Activated CD4-positive, alpha-beta memory T cell treated with anti-CD3 and anti-CD28 coated beads, Interleukin-2, amount 10 ng/mL, durations not matched to agents 7 days and 5 days (primary cell): ENCODE measurements at regions not wholly inside any gene's neighbourhood (a gene's known extent, or its start where the extent isn't known, plus 50 kb on each side); places are given as distances from the start of the nearest gene placed in this dataset.
A peak's percentile ranks its signal among the peaks of the same experiment; 100 is the strongest.
"Not testable (repeated sequence)": the region's sequence is repeated elsewhere in the genome, so short reads cannot be mapped to it uniquely, and the experiment has no call there.

ENCODE experiments used
- CTCF ChIA-PET: fragments of 350-600 bp; sonication (Branson Sonifier 250); formaldehyde crosslinking; loops from one replicate; lab custom pipeline; 2021; ENCODE audit warnings: antibody characterized with exemption, inconsistent platforms; lab: Charles Lee
- POLR2A ChIA-PET: fragments of 350-600 bp; sonication (Branson Sonifier 250); formaldehyde crosslinking; loops from one replicate; lab custom pipeline; 2021; ENCODE audit warnings: antibody characterized with exemption; lab: Charles Lee
- DNase-seq: peaks from one replicate; pipeline ENCODE4 v3.0.0-alpha.2; 2020
- H3K27ac Mint-ChIP-seq: one replicate; pipeline ENCODE4 v1.8.0; 2021; ENCODE audit warnings: mild to moderate bottlenecking, mixed read lengths
- H3K27me3 Mint-ChIP-seq: one replicate; pipeline ENCODE4 v1.8.0; 2021; ENCODE audit warnings: mixed read lengths
- H3K36me3 Mint-ChIP-seq: one replicate; pipeline ENCODE4 v1.8.0; 2021; ENCODE audit warnings: low read depth, mixed read lengths
- H3K4me1 Mint-ChIP-seq: one replicate; pipeline ENCODE4 v1.8.0; 2021; ENCODE audit warnings: mixed read lengths
- H3K4me3 Mint-ChIP-seq: one replicate; pipeline ENCODE4 v1.8.0; 2021; ENCODE audit warnings: mild to moderate bottlenecking, mixed read lengths
- H3K9me3 Mint-ChIP-seq: one replicate; pipeline ENCODE4 v1.8.0; 2021; ENCODE audit warnings: mixed read lengths

DNA sequence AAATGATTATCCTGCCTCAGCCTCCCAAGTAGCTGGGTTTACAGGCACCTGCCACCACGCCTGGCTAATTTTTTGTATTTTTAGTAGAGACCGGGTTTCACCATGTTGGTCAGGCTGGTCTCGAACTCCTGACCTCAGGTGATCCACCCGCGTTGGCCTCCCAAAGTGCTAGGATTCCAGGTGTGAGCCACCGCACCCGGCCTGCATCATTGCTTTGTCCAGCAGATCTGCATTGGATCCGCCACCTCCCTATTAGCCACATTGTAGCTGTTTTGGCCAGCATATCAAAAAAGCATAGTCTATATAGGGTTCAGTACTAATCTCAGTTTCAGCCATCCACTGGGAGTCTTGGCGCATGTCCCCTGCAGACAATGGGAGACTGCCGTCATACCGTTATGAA, 194.6 kb upstream of the SHH start:
- H3K27ac Mint-ChIP-seq, POLR2A ChIA-PET, H3K27me3 Mint-ChIP-seq, DNase-seq, CTCF ChIA-PET, H3K4me1 Mint-ChIP-seq, H3K4me3 Mint-ChIP-seq, H3K9me3 Mint-ChIP-seq, H3K36me3 Mint-ChIP-seq: not testable (repeated sequence)

DNA sequence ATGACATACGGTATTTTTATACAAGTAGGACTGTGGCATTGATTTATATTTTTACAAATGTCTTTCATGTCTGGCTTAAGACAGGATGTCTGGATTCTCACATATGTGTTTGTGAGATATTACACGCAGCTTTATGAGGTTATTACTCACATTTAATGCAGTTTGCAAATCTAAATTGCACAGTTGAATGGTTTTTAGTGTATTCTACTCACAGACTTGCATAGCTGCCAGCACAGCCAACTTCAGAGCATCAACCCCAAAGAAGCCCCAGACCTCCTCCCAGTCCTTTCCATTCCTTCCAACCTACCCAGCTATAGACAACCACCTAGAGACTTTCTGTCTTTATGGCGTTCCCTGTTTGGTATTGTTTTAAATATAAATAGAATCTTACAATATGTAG, 193.8 kb upstream of the SHH start:
- Mint-ChIP-seq H3K27ac (no peak overlapping the region), H3K9me3 (peaks cover 2% of the 10 kb centered on the region), H3K27me3 (peaks cover 4% of the 10 kb centered on the region), H3K36me3 (no peaks in the 10 kb centered on the region), H3K4me1 (no peaks in the 10 kb centered on the region), H3K4me3 (no peak overlapping the region)
- DNase-seq = no peak
- POLR2A ChIA-PET = no interaction called here
- CTCF ChIA-PET = no interaction called here

DNA sequence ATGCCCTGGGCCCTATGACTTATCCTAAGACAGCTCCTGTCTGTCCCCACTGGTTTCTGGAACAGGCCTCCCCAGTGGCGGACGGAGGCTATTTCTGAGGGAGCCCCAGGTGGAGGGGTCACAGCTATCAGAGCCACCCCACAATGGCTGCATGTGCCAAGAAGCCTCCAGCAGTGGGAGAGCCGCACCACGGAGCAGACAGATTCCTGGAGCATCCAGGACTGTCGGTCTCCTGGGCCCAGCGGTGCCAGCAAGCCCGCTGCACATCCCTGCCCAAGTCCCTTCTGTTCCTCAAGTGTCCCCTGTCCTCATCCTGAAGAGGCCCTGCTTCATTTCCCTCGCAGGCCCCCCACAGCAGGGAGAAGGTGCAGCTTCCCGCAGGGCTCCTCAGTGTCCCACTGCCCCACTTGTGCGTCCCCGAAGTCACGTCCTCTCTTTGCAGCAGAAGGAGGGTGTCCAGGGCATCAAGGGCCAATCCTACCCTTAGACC, 193.0 kb upstream of the SHH start:
- Mint-ChIP-seq H3K27me3 (peaks cover 6% of the 10 kb centered on the region), H3K36me3 (no peaks in the 10 kb centered on the region), H3K4me3 (no peak overlapping the region), H3K27ac (no peak overlapping the region), H3K9me3 (peaks cover 2% of the 10 kb centered on the region), H3K4me1 (no peaks in the 10 kb centered on the region)
- POLR2A ChIA-PET = no interaction called here
- DNase-seq = no peak
- CTCF ChIA-PET = no interaction called here

GRCh38 chr7:156004265-156005201, 192.3 kb upstream of the SHH start:
- Mint-ChIP-seq H3K9me3 (no peaks in the 10 kb centered on the region), H3K27me3 (peaks cover 4% of the 10 kb centered on the region), H3K27ac (no peak overlapping the region), H3K36me3 (no peaks in the 10 kb centered on the region), H3K4me1 (no peaks in the 10 kb centered on the region), H3K4me3 (no peak overlapping the region)
- CTCF ChIA-PET = no interaction called here
- no peak for DNase-seq
- POLR2A ChIA-PET = no interaction called here

DNA sequence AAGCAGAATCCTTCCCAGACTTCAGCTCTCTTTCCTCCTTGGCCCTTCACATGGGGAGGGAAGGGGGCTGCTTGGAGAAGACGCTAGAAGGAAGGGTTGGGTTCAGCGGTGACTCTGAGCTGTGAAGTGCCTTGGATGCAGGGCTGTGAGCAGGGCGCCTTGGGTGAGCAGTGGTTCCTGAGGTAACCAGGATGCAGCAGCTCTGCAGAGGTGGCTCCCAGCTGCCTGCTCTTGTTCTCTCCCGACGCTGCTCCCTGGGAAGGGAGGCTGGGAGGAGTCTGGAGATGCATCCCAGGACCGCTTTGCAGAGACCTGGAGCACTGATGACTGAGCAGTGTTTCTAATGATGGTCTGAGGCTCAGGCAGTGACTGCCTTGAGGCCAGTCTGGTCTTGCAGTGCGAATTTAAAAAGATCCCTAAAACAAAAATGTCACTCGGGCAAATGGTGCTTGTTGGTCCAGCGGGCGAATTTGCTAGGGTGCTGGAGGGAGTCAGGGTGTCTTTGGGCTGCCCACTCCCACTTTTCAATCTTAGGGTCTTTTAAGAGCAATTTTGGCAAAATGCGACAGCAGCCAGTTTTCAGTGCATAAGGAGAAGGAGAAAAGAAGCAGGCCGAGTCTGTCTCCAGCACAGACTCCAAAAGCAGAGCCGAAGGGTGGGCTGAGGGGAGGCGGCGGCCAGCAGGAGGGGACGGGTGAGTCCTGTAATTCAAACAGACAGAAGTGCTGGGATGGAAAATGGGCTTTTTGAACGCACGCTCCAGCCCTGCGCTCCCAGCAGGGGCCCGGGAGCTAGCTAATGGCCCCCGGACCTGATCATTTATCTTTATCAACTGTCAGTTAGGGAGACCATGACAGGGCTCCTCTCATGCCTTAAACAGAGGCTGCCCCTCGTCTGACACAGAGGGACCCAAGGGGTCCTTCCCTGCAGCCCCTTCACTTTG, 191.2 kb upstream of the SHH start:
- Mint-ChIP-seq H3K36me3 (no peaks in the 10 kb centered on the region), H3K4me1 (no peaks in the 10 kb centered on the region), H3K9me3 (no peaks in the 10 kb centered on the region), H3K4me3 (no peak overlapping the region), H3K27me3 (peaks cover 3% of the 10 kb centered on the region), H3K27ac (no peak overlapping the region)
- POLR2A ChIA-PET = no interaction called here
- CTCF ChIA-PET = no interaction called here
- no peak for DNase-seq

DNA sequence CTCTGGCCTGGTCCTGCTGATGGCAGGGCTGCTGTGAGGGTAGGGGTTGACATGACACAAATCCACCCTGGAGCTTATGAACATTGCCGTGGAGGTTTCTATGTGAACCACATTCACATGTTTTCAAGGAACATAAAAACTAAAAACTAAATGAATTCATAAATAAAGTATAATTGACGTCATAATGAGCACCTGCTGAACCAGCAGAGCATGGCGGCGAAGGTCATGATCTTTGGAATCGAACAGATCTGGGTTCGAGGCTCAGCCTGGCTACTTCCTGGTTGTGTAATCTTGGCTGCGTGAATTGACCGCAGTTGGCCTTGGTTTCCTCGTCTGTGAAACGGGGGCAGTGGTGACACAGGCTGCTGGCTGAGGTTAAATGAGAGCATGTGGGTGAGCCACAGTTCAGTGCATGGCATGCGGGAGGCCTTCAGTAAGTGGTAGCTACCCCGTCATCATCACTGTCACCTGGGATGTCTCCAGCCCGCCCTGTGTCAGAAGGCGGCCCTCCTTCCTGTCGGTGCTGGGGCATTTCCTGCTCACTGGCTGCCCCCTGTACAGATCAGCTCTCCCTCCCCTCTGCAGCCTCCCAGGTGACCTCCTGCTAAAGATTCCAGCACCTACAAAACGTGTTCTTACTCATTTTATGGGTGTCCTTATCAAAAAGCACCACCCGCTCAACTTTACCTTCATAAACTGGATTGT, 190.3 kb upstream of the SHH start:
- Mint-ChIP-seq H3K4me3 (no peak overlapping the region), H3K27ac (no peak overlapping the region), H3K36me3 (no peaks in the 10 kb centered on the region), H3K4me1 (peaks cover 7% of the 10 kb centered on the region), H3K9me3 (no peaks in the 10 kb centered on the region), H3K27me3 (peaks cover 11% of the 10 kb centered on the region)
- ChIA-PET CTCF (no interaction called here), POLR2A (no interaction called here)
- DNase-seq = peak; percentile 3

DNA sequence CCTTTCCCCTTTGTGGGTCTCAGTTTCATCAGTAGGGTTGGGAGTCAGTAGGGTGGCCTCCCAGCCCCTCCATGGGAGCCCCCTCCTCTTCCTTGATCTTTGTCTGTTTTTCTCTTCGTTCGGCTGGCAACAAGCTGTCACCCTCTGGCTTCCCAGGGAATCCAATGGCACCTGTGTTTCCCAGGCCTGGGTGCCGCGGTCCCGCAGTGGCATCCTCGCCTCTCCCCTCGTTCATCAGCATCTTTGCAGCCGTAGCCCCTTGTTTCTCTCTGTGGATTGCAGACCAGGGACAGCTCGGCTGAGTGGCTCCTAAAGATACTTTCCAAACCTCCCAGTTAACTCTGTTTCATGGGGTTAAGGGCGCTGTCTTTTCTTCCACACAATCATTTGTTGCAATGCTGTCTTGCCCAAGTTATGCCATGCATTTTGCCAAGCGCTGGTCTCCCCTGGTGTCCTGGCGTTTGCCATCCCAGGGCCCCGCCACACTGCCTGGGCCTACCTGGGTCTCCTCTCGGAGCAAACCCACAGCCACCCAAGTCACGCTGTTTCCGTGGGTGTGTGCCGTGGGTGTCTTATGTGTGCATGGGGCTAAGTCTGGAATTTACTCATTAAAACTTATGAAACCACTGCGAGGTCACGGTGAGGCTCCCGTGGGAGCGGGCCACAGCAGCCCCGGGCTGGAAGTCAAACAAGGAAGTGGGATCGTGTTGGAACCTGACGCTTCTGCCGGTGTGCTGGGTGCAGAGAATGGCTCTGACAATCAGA, 189.4 kb upstream of the SHH start:
- Mint-ChIP-seq H3K9me3 (no peaks in the 10 kb centered on the region), H3K27me3 (peaks cover 19% of the 10 kb centered on the region), H3K27ac (no peak overlapping the region), H3K4me1 (peaks cover 16% of the 10 kb centered on the region), H3K36me3 (no peaks in the 10 kb centered on the region), H3K4me3 (no peak overlapping the region)
- DNase-seq = no peak
- ChIA-PET CTCF (no interaction called here), POLR2A (no interaction called here)

DNA sequence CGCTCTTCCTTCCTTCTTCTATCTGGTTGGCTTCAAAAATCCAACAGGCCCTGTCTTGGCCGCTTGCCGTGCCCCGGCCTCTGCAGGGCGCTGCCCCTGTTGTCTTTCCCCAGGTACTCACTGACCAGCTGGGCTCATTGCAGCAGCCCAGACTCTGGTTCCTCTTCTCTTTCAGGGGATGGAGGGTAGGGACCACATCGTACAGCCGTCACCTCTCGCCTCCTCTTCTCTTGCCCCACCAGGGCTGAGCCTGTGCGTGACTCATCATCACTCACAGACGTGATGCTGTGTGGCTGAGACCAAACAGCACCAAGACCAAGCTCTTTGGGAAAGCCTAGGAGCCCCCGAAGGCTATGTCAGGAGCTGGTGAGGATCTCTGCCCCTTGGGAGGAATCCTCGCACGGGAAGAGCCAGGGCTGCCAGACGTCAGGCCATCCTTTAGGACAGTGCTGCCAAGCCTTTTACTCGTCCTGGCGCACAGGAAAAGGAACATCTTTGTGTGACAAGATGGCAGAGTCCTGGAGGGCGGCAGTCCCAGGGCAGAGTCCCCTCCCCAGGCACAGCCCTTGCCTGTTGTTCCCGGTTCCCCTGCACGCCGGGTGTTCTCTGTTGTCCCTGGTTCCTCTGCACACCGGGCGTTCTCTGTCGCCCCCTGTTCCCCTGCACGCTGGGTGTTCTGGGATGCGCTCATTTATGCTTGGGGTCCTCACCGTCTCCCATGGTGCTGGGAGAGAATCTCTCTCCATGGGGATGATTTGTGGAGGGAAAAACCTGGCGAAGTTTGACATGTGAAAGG, 188.5 kb upstream of the SHH start:
- Mint-ChIP-seq H3K27me3 (peaks cover 26% of the 10 kb centered on the region), H3K4me3 (no peak overlapping the region), H3K9me3 (no peaks in the 10 kb centered on the region), H3K36me3 (no peaks in the 10 kb centered on the region), H3K4me1 (peaks cover 19% of the 10 kb centered on the region), H3K27ac (no peak overlapping the region)
- POLR2A ChIA-PET = no interaction called here
- CTCF ChIA-PET = no interaction called here
- DNase-seq = peak; percentile 6

GRCh38 chr7:155999631-156000489, 187.6 kb upstream of the SHH start:
- CTCF ChIA-PET = no interaction called here
- POLR2A ChIA-PET = no interaction called here
- H3K4me1 Mint-ChIP-seq = peaks cover 19% of the 10 kb centered on the region
- H3K9me3 Mint-ChIP-seq = no peaks in the 10 kb centered on the region
- H3K36me3 Mint-ChIP-seq = no peaks in the 10 kb centered on the region
- peak; percentile 7 for DNase-seq
- H3K27ac Mint-ChIP-seq = no peak overlapping the region
- peaks cover 26% of the 10 kb centered on the region for H3K27me3 Mint-ChIP-seq
- no peak overlapping the region for H3K4me3 Mint-ChIP-seq

DNA sequence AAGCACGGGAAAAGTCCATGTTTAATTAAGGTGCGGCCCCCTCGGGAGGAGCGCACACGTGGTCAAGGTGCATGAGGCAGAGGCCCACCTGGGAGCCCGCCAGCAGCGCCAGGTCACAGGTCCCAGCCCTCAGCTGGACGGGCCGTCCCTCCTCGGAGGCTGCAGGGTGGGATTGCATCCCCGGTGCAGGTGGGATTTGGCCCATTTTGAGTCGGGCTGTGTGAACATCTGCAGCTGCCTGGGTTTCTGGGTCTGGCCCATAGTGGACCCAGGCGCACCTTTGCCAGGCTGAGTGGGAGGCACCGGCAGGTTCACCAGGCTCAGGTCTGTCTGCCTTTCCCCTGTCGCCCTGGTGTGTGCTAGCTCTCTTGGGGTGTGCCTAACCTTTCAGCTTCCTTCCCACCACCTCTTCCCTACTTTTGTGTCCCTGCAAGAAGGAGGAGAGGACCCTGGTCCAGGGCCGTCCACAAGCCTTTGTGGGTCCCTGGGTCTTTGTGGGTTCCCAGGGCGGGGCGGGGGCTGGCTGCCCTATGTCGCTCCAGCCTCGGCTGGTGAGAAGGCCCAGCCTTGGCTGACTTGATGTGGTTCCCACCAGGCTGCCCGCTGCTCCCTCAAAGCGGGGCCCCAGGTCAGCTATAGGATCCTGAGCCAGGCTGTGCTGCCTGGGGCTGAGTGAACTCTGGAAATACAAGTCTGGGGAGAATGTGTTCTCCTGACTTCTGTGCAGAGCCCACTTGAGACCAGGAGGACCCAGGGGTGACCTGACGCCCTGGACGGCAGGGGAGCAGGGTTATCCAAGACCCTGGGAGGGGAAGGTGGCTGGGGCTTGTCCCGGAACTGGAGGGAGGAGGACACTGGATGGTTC, 186.7 kb upstream of the SHH start:
- Mint-ChIP-seq H3K4me1 (peaks cover 19% of the 10 kb centered on the region), H3K27ac (no peak overlapping the region), H3K4me3 (no peak overlapping the region), H3K27me3 (peaks cover 32% of the 10 kb centered on the region), H3K9me3 (no peaks in the 10 kb centered on the region), H3K36me3 (no peaks in the 10 kb centered on the region)
- CTCF ChIA-PET = no interaction called here
- DNase-seq = peak; percentile 9
- POLR2A ChIA-PET = no interaction called here
